GM03348 (cell line): ENCODE measurements at regions not wholly inside any gene's neighbourhood (a gene's known extent, or its start where the extent isn't known, plus 50 kb on each side); places are given as distances from the start of the nearest gene placed in this dataset.

ENCODE experiments used
- DNase-seq: peaks from one replicate; pipeline ENCODE4 v3.0.0; 2012; ENCODE audit warnings: low spot score

DNA sequence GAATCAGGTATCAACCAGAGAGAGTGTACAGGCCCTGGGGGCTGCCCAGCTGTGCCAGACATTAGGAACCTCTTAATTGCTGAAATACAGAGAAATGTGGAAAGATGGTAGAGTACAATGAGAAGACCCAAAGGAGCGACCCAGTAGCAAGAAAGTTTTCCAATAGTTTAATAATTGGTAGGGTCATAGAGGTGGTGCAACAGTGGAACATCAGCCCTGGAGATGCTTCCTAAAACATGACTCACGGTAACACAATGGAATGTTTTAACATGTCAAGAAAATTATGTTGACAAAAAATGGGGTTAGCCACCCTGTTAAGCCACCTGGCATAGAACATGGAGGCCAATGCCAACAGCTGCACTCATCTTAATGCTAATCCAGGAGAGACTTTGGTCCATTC lies 284.1 kb downstream of the ELAVL2 start:
- DNase-seq: no peak

DNA sequence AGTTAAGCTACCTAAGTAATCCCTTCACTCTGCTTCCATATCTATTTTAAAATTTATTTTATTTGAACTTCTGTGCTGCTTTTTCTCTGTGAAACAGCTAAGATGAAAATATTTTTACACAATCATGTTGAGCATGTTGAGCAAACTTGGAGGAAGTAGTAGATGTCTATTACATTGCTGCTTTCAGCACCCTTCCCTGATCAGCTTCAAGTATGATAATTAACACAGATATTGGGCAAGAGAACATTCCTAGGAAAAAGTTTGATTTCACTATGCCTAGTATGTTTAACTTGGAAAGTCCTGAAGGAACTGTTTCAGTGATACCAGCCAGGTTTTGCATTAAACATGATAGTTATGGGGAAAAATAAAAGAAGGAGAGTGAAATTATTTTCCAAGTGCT lies 283.6 kb downstream of the ELAVL2 start:
- no peak for DNase-seq

DNA sequence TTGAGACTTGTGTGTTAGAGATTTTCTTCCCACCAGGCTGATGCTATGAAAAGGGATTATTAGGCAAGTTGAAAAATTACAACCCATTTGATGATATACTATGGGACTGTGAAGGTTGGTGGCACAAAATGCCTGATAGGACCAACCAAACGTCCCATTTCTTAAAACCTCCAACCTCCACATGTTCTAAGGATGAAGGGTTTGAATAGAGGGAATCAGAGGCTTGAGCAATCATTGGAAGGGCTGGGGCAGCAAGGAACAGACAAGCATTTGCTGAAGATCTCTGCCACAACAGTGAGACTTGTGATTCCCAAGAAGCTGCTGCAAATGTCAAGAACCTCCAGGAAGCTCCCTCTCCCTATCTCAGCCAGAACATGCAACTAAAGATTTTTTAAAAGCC lies 283.1 kb downstream of the ELAVL2 start:
- no peak for DNase-seq

DNA sequence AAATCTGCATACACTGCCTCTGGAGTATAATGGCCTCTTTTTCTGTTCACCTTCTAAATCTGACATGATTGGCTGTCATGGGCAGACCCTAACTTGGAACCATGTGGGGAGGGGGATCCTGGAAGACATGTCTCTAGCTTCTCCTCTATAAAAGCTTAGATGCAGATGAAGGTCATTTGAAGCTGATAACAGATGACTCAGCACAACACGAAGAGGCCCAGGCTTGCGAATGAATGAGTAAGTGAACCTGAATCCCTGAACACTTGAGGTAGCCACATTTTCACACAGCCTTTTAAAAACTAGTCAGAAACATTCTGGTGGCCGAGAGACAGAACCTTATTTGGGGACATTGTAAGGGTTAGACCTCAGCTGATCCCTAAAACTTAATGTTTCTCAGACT lies 282.6 kb downstream of the ELAVL2 start:
- DNase-seq: no peak

DNA sequence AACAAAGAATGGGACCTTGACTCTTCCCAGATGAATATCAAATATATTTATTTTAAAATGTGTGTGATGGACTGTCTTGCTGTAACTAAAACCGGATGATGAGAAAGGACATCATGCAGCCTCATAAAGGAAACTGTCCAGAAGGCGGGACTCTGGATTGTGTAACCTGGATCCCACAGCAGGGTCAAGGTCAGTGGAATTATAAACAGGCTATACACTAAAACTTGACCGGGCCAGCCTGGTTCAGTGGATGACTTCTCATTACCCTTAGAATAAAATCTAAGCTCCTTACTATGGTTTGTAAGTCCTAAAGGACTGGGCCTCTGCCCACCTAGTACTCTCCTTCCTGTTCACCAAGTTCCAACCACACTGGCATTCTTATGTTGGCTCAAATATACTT lies 280.3 kb downstream of the ELAVL2 start:
- no peak for DNase-seq

DNA sequence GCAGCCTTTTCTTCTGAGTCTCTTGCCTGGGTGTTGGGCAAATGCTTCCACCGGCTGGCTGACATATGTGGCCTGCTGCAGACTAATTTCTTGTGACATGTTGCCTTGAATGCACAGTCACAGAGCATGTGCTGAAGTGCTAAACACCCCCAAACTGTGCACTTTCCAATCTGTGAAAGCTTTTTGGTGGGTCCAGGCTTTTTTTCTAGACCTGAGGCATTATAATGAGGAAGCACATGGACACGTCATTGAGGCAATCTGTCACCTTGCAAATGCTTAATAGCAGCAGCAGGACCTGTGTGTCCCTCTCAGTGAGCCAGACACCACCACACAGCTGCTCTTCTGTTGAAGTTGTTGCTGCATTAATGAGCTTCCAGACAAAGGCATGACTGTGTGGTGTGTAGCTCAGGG lies 274.7 kb downstream of the ELAVL2 start:
- no peak for DNase-seq

DNA sequence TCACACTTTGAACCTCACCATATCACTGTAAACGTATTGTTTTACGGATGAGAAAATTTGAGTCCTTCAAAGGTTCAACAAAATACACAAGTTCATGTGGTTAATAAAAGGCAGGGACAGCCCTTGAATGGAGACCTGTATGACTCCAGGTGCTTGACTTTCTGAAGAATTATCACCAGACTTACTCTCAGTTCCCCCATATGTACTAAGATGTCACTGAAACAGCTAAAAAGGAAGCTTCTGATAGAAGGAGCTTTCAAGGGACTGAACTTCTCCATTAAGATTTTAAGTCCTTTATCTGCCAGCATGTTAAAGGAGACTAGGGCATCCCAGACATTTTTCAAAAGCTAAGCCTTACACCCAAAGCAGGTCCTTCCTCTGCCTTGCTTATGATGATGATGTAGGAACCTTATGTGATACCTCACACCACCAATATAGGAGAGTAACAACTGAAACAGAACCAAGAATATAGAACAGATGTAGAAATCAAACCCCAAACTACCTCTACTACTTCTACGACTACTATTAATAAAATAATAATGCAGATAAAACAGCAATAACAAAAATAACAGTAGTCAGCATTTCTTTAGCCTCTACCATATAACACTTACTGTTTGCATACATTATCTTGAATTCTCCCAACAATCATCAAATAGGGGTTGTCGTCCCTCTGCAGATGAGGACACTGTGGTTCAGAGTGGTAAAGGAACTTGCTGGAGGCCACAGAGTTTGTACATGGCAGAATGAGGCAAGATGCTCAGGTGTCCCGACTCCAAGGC lies 273.9 kb downstream of the ELAVL2 start:
- no peak for DNase-seq

DNA sequence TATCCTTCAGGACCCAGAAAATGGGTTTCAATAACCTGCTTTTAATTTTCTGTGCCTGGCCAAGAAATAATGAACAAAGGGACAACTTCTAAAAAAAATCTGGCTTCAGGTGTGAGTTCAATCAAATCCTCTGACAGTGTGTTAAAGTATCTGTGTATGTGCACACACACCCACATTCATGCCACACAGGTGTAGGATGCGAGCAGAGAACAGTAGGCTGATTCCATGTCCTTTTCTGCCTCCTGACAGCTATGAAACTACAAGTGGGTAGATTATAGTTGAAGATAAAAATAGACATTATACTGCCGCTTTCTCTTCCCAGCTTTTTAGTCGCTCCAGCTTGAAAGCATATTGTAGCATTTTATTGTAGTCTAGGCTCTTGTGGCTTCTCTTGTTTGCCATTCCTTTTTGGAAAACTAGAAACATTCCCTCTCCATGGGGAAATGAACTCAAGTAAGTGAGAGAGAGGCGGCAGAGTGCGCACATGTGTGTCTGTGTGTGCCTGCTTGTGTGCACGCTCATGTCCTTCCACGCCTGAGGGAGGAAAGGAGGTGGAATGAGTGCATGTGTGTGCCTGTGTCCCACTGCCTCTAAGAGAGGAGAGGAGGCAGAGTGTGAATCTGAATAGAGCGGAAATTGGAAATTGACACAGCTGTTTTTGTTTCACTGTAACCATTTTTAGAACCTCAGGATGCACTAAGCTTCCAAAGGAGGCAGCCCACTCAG lies 273.0 kb downstream of the ELAVL2 start:
- DNase-seq: no peak

DNA sequence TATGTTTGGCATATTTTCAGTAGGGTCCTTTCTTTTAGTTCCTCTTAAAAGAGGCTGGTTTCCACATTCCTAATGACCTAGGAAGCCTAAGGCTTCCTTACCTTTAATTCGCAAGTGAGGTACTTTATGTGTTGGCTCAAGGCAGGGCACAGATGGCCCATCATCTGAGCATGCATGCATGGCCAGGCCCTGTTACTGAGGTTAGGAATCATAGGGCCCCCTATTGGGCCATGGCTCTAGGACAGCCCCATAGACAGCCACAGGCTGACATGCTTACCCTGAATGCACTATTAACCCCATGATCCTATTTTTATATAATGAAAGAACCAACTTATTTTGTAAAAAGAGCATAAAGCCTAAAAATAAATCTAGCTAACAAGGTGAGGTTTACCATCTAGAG lies 271.4 kb downstream of the ELAVL2 start:
- DNase-seq: no peak

DNA sequence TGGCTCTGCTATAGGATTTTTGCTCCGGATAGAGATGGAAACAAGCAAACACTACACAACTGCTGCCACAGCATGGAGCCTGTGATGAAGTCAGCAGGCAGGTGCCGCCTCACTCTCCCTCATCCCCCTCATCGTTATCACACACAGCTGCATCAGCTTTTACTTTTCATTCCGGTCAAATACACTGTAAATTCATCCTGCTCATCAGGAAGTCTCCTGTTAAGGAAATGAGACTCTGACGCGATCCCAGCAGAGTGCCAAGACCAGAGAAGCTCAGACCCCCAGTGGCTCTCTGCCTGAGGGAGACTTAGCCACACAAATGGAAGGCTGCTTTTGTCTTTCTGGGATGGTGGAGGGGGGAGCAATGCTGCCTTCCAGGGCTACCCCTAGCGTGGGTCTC lies 270.2 kb downstream of the ELAVL2 start:
- DNase-seq: no peak

DNA sequence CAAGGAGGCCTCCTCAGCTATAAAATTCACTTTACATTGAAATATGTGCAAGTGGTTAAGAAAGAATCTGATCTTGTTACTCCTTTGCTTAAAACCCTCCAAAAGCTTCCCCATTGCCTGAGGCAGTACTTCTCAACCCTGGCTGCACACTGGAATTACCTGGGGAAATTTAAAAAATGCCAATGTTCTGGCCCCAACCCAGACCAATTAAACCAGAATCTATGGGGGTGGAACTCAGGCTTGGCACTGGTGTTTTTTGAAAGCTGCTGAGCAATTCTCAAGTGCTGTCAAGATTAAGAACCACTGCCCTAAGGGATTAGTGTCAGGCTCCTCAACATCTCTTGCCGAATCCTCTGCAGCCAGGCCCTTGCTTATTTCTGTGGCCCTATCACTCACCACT lies 269.6 kb downstream of the ELAVL2 start:
- DNase-seq: no peak

DNA sequence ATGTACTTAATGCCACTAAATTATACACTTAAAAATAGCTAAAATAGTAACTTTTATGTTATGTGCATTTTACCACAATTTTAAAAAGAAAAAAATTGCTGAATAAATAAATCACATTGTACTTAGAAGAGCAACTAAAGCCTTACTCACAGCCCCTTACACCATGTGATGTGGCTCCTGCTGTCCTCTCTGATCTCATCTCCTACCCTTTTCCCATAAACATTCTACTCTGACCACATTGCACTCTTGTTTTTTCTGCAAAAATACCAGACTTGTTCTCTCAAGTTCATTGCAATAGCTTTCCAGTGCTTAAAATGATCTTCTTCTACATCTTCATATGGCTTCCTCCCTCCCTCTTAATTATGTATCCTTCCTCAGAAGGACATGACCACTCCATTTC lies 268.4 kb downstream of the ELAVL2 start:
- no peak for DNase-seq

DNA sequence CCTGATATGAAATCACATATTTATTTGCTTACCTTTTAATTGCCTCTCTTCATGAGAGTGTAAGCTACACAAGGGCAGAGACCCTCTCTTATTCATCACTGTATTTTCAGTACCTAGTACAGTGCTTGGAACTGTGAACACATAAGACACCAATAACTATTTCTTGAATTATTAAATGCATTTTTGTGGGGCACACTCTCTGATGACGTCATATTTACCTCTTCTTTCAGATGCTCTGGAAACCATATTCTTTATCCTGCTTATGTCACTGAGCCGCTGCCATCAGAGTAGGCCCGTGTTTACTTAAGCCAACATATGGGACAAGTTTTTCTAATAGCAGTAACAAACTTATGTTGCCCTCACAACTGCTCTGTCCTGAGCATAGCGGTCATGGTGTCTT lies 266.5 kb downstream of the ELAVL2 start:
- DNase-seq: no peak

DNA sequence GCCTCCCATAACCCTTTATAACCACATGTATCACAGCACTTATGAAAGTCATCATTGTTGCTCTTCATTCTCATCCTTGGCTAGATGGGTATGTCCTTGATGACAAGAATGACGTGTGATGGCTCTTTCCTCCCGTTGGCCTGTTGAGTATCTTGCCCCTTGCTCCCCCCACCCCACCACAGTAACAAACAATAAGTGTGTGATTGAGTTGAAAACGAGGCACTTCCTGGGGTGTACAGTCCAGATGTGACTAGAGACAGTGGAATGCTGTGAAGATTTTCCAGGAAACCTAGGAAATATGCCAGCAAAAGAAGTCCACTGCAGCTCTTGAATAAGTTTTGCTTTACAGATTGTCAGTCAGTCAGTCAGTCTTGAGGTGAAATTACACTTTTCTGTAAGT lies 262.5 kb downstream of the ELAVL2 start:
- no peak for DNase-seq

DNA sequence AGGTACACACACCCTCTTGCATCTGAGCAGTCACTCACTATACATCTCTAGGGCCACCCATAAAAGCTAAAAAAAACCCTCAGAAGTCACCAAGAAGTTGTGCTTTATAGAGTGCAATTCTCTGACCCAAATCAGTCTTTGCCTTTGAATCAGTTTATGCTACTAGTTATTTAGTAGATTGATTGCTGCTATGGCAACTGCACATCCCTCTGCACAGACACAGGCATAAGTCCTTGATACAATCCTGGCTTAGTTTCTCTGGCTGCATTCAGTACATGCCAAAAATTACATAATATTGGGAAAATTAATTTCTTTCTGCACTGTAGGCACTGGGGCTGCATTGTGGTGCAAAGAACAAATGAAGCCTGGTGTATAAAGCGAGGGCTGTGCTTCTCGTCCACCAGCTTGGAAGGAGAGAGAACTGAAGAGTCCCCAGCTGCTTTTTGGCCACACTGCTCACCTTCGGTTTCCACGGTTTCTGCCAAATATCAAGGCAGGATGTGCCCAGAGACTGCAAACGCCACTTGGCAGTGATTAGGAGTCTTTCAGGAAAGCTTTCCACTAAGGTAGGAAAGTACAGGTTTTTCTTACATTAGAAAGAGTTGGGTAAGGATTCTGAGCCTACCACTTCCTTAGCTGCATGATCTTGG lies 258.4 kb downstream of the ELAVL2 start:
- DNase-seq: no peak

DNA sequence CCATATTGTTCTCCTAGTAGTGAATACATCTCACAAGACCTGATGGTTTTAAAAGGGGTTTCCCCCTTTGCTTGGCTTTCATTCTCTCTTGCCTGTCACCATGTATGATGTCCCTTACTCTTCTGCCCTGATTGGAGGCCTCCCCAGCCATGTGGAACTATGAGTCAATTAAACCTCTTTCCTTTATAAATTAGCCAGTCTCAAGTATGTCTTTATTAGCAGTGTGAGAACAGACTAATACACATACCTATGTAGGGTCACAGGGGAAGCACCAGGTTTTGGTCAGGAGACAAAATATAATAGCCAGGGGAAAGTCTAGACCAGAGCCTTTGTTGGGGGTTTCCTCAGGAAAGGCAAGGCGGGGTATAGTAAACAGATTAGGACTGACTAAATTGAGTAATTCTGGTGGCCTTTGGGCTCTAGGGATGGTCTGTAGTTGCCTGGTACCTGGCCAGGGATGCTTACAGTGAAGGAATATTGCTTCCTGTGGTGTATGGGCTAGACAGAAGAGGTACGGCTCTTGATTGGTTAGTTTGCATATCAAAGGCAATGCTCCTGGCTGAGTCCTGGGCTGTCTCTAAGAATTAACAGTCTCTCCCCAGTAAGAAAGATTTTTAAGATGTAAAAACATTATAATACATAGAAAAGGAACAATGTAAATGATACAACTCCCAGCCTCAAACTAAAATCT lies 254.5 kb downstream of the ELAVL2 start:
- no peak for DNase-seq

DNA sequence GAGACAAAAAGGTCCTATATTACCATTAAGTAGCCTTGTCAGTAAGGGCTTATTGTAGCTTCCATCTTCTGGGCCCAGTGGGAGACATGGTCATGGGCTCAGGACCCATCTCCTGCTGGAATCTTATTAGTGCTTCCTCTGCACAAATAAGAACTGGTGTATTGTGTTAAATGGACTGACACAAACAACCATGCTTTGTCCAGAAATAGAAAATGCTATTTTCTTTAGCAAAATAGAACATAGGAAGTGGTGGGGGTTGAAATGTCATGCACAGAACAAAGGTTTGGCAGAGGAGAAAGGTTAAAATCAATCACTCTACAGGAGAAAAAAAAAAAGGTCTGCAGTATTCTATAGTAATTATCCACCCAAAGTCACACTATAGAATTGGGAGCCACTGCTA lies 252.2 kb downstream of the ELAVL2 start:
- DNase-seq: no peak

DNA sequence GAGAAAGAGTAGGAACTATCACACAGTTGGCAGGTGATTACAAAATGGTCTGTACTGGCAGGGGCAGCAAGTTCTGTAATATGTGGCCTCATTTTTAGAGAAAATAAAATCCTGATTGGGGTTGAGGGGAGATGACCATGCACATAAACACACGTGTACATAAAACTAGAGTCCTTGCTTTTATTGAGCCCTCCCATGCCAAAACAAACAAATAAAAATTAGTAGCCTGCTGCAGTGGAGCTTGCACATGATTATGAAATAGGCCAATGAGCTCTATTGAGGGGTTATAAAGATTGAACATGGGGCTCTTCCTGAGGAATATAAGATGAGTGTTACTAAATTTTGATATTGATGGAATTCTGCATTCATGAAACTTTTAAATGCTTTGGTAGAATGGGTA lies 248.4 kb downstream of the ELAVL2 start:
- DNase-seq: no peak

DNA sequence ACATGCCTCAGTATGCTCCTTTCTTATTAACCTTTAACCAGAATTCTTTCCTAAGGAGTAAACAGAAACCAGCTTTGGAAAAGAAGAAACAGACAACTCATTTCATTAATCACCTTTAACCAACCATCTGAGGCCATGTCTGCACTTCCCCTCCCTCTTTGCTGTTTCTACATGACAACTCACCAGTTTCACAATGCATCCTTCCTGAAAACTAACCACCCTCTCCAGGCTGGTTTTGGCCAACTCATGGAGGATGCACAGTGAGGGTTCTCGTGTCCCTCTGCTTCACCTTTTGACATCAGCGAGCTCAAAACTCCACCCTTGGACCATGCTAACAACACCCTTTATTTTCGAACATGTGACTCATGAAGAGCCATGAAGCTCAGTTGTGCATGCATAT lies 244.1 kb downstream of the ELAVL2 start:
- DNase-seq: no peak

DNA sequence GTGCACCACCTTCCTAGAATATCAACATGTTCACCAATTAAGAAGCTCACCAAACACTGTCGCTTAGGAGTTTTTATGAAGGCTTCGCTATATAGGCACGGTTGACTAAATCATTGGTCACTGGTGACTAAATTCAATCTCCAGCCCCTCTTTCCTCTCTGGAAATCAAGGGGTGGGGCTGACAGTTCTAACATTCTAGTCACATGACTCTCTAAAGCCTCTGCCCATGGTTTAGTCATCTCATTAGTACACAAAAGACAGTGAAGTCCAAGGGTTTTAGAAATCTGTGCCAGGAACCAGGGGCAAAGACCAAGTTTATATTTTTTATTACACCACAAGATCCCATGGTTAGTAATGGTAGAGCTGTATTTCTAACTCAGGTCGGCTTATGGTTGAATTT lies 243.2 kb downstream of the ELAVL2 start:
- no peak for DNase-seq

DNA sequence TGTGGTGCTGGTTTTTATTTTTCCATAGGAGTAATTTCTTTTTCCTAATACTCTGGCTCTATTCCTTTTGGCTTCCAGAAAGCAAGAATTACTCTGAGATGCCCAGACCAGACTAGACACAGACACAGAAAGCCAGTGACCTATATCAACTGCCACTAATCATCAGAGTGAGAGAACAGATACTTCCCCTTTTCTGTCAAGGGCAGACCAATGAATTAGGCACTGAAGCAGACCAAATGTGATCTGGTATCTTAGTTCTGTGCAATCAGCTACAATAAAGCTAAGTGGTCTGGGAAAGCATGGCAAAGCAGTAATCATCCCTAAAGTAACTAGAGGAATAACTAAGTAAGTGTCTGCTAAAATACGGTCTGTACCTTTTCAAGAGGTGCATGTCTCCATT lies 239.1 kb downstream of the ELAVL2 start:
- DNase-seq: no peak

DNA sequence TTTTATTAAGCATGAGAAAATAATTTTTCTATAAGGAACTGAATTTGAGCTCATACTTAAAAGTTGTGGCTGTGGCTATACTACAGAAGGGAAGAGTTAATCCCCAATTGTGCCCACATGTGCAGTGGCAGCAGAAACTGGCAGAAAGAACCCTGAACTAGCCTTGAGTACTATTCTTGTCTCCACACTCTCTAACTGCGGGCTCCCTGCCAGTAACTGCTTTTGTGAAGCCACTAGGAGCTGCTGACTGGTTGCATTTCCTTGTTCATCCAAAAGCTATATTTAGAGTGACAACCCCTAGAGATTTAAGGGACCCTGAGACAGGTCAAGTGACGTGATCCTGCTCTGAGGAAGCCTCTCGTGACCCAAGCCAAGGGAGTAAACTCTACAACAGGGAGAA lies 238.6 kb downstream of the ELAVL2 start:
- no peak for DNase-seq

DNA sequence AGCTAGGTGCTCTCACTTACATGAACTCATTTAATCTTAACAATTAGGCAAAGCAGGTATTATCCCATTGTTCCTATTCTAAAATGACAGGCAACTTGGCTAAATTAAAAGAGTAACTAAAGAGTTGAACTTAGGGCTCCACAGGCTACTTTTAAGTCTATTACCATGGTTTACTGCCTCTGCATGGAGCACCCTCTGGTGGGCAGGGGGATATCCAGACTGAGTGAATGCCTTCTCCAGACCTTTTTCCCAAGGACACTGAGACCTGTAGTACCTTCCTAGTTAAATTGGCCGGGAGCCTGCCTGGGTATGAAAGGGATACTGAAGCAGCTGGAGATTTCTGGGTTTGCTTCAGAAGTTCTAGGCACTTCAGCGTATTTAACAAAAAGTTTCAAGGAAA lies 238.1 kb downstream of the ELAVL2 start:
- no peak for DNase-seq
